ENCODE measurements at regions not wholly inside any gene's neighbourhood (a gene's known extent, or its start where the extent isn't known, plus 50 kb on each side); places are given as distances from the start of the nearest gene placed in this dataset.
"Not testable (repeated sequence)": the region's sequence is repeated elsewhere in the genome, so short reads cannot be mapped to it uniquely, and the experiment has no call there.

GRCh38 chr1:191371626-191372025 is 786.6 kb upstream of the RGS18 start:
- no peak for DNase-seq

DNA sequence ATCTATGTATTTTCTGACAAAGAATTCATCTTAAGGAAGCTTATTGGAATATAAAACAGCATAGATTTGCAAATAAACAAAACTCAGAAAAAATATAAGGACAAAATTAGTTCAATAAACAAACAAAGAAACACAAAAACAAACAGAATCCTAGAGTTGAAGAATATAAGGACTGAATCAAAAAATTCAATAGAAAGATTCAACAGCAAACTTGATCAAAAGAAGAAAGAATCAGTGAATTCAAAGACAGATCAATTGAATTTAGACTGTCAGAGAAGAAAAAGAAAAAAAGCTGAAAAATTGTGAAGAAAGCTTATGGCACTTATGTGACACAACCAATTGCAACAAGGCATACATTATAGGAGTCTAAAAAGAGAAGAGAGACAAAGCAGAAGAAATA is 770.0 kb upstream of the RGS18 start:
- no peak for DNase-seq

GRCh38 chr1:191396622-191397021 is 761.6 kb upstream of the RGS18 start:
- DNase-seq = no peak

DNA sequence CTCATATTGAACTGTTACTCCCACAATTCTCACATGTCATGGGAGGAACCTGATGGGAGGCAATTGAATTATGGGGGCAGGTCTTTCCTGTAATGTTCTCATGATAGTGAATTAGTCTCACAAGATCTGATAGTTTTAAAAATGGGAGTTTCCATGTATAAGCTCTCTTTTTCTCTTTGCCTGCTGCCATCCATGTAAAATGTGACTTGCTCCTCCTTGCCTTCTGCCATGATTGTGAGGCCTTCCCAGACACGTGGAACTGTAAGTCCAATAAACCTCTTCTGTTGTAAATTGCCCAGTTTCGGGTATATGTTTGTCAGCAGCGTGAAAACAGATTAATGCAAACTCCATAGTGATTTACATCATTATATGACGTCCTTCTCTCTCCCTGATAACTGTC is 759.7 kb upstream of the RGS18 start:
- DNase-seq = no peak

- no peak for DNase-seq
Observed at GRCh38 chr1:191405417-191405816, 752.8 kb upstream of the RGS18 start.

DNA sequence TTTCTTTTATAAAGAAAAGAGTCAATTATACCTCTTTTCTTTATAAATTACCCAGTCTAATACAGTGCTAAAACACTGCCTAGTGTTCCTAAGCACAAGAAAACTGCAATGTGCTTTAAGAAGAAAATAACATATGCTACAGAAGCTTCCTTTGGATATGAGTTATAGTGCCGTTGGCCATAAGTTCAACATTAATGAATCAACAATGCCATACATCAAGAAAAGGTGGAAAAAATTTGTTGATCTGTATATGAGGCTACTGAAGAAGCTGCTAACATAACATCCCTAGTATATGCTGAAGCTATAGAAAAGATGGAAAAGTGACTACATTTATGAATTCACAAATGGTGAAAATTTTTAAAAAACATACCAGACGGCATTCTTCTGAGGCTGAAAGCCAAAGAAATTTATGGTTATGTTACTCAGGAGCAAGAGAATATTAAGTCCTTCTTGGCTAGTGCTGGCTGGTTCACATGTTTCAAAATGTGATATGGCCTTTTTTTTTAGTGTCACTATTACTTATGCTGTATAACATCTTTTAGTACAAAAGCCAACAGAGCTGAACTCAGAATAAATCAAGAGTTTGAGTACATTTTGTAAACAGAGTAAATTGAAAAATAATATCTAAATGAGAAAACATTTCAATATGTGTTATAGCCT is 743.2 kb upstream of the RGS18 start:
- DNase-seq = no peak

DNA sequence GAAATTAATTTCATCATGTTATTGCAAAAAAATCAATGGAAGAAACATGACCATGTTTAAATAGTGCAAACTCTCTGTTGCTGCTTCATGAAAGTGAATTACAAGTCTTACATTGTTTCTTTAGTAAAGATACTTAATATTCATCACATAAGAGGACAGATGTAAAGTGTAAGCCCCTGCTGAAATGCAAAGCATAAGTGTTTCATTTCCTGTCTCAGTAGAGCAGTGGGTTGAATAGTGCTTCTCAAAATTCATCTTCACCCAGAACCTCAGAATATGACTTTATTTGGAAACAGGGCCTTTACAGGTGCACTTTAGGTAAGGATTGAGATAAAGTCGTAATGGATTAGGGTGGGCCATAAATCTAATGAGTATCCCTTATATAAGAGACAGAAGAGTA is 738.4 kb upstream of the RGS18 start:
- DNase-seq = no peak

GRCh38 chr1:191427593-191427992 is 730.7 kb upstream of the RGS18 start:
- no peak for DNase-seq

DNA sequence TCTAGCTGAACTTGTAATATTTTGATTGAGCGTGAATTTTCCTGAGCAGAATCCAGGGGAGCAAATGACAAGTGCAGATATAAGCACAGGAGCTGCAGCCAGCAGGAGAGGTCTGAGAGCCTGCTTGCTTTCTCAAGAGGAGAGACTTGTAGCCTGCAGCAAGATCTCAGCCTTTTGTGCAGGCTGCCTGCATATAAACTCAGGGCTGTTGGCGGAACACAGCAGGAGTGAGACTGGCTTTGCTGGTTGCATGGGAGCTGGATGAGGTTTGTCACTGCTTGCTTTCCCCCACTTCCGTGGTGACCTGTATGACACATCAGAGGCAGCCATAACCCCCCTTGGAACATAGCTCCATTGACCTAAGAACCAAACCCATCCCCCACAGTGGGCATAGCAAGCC is 725.4 kb upstream of the RGS18 start:
- no peak for DNase-seq

DNA sequence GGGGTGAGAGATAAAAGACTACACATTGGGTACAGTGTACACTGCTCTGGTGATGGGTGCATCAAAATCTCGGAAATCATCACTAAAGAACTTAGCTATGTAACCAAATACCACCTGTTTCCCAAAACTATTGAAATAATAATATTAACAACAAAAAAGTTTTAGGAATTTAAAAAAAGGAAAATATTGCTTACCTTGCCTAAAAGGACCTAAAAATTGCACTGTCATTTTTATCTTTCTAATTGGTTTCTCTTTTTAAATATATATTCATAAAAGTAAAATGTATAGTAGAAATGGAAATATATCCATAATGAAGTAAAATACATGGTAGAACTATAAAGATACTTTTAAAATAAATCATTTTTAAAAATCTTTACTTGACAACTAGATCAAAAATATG is 719.3 kb upstream of the RGS18 start:
- DNase-seq = no peak

DNA sequence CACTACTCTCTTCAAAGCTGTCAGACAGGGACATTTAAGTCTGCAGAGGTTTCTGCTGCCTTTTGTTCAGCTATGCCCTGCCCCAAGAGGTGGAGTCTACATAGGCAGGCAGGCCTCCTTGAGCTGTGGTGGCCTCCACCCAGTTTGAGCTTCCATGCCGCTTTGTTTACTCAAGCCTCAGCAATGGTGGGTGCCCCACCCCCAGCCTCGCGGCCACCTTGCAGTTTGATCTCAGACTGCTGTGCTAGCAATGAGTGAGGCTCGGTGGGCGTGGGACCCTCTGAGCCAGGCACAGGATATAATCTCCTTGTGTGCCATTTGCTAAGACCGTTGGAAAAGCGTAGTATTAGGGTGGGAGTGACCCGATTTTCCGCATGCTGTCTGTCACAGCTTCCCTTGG is 710.0 kb upstream of the RGS18 start:
- DNase-seq = not testable (repeated sequence)

DNA sequence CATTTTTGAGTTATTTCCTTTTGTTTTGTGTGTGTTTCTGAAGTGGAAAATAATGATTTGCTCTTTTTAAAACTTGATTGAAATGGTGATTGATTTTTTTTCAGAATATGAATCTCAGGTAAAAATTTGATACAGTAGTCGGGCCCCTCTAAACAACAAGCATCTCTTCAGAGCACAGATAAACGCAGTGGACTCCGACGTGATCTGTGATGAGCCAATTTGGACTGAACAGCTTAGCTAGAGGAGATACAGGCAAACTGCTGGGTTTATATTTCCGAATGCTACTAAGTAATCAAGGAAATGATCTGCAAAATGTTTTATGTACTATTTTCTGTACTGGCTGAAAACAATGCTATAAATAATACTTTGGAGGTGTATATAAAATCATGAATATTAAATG is 705.7 kb upstream of the RGS18 start:
- no peak for DNase-seq

- DNase-seq = no peak
Observed at GRCh38 chr1:191453487-191453886, 704.8 kb upstream of the RGS18 start.

GRCh38 chr1:191457889-191458288 is 700.4 kb upstream of the RGS18 start:
- no peak for DNase-seq

- no peak for DNase-seq
Observed at GRCh38 chr1:191460234-191460633, 698.0 kb upstream of the RGS18 start.

DNA sequence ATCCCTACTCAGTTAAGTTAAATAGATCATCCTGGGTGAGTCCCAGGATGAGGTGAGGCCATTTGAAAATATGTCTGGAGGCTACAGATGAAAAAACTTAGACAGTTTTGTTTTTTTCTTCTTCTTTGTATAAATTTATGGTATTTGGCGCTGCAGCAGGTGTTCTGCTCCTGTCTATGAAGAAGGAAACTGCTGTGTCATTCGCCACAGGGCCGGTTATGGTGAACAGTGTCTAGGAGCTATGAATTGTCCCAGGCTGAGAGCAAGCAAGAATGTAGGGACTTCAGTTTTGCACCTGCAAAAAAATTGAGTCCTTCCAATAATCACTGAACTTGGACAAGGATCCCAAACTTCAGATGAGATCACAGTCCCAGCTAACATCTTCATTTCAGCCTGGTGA is 674.3 kb upstream of the RGS18 start:
- no peak for DNase-seq

- no peak for DNase-seq
Observed at GRCh38 chr1:191490303-191490702, 668.0 kb upstream of the RGS18 start.

DNA sequence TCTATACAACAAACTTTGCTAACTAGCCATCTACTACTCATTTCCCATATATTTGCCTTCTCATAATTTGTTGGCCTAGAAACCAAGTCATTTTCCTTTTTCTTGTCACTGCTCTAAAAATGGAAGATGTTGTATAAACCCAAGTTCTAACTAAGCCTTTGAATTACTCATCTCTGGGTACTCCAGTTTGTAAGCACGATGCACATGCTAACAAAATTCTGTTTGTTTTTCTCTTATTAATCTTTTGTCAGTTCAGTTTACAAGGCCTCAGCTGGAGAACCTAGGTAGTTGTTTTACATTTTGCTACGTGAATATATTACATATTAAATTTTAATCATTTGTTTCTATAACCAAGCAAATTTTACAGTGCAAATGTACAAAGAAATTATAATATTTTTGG is 663.2 kb upstream of the RGS18 start:
- DNase-seq = no peak

DNA sequence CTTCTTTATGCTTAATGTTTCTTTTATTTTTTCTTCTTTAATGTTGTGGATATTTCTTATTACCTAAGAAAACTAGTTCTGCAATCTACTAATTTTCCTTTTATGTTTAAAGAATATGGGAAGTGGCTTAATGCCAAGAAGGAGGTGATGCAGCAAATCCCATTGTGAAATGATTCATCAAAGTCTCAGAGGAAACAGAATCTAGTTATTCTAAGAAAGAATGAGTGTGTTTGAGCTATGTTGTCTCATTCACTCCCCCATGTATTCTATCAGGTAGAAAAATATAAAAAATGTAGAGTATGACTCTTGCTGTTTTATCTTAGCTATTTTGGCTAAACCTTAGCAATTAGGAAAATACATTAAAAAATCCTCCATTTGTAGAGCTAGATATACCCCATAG is 659.9 kb upstream of the RGS18 start:
- no peak for DNase-seq

- DNase-seq = no peak
Observed at GRCh38 chr1:191498825-191499224, 659.4 kb upstream of the RGS18 start.

GRCh38 chr1:191504999-191505398 is 653.3 kb upstream of the RGS18 start:
- no peak for DNase-seq

- no peak for DNase-seq
Observed at GRCh38 chr1:191508239-191508638, 650.0 kb upstream of the RGS18 start.

GRCh38 chr1:191511480-191511879 is 646.8 kb upstream of the RGS18 start:
- not testable (repeated sequence) for DNase-seq

- DNase-seq = no peak
Observed at GRCh38 chr1:191517826-191518225, 640.4 kb upstream of the RGS18 start.

- no peak for DNase-seq
Observed at GRCh38 chr1:191519519-191519918, 638.7 kb upstream of the RGS18 start.

GRCh38 chr1:191520345-191520744 is 637.9 kb upstream of the RGS18 start:
- DNase-seq = no peak

All from inflammatory macrophage treated with lipopolysaccharide for 4 hours (primary cell).